NCI-H2171 treated with DMSO at 0.1 percent for 48 hours (cell line): ENCODE measurements at regions not wholly inside any gene's neighbourhood (a gene's known extent, or its start where the extent isn't known, plus 50 kb on each side); places are given as distances from the start of the nearest gene placed in this dataset.

Source experiments
- DNase-seq: peaks from one replicate; lab custom pipeline; 2025; lab: John Stamatoyannopoulos, UW

DNA sequence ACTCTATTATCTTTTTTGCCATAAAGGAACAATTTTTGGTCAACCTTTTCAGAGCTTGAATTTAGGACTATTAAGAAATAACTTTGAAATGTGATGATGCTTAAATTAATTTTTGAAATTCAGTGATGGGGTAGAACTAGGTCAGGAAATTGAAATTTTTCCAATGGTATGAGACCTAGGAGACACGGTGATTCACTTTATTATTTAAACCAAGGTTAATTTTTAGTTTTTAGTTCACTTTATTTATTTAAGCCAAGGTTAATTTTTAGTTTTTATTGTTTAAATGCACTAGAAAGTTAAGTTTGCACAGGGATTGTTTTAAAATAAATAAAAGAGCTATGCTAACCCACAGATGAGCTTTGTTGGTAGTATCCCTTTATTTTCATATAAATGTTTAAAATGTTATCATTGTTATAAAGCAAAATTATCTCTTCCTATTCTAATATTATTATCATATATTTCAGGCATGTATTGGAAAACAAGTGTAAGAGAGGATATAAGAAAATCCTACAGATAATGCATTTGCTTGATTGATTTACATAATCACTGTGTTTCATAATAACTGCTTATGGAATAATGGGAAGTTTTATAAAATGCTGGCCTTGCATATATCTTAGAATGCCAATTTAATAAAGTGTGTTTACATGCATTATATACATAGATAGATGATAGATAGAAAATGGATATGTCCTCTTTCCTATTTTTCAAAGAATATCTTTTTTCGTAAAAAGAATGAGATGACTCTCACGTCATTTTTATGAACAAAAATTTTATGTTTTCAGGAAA is 163.6 kb downstream of the HGF start:
- DNase-seq, result no peak

- no peak for DNase-seq
These were observed 164.4 kb downstream of the HGF start for GRCh38 chr7:81605493-81605892.

DNA sequence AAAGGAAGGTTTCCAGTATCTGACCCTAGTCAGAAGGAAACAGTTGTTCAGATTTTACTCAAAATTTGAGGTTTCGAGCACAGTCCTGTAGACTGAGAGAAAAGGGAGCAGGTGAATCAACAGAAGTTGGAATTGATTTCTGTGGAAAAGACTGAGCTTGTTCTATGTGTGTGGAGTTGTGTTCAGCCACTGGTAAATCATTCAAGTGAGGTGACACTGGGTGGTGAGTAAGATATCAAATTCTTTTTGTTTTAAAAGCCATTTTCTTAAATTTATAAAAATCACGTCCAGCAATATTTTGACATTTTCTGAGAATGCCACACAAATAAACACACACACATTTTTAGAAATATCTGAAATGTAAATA is 165.1 kb downstream of the HGF start:
- DNase-seq, result no peak

DNA sequence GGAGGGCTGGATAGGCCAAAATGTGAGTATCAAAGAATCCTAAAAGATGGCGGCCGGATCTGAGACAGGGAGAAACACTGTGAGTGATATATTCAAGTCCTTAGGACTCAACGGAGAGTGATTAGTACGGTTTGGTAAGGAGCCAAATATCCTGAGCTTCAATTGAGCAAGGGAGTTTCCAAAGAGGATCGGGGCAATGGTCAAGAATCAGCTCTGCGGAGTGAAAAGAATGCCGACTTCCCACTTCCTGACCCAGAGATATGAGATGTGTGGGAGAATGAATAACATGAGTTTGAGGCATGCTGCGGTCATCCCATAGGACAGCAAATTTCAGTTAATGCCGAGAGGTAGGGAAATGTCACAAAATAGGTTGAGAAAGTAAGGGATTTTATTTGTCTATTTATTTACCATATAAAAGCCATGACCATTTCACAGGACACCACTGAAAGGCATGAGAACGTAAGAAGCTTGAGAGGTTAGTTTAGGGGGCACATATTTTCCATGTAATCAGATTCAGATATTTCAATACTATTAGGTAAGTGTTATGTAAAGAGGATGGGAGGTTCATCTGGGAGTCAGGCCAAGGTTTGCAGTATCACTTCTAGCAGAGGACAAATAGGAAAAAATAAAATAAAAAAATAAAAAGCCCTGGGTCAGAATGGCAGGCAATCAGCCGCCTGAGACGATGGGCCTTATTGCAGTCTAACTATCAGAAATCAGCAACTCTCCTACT is 165.6 kb downstream of the HGF start:
- DNase-seq, result no peak

DNA sequence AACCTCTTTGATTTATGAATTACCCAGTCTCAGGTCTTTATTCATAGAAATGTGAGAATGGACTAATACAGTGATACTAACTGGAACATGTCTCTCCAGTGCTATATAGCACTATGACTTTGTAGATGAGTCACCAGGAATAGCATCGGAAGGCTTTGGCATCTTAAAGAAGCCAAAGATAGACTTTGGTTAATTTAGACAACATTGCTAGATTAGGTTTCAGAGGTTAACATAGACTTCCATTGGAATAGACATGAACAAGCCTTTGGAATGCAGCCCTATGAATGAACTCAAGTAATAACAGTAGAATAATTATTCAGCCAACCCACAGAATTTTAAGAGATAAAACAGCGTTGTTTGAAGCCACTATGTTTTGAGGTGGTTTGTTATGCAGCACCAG is 169.2 kb downstream of the HGF start:
- DNase-seq, result no peak

DNA sequence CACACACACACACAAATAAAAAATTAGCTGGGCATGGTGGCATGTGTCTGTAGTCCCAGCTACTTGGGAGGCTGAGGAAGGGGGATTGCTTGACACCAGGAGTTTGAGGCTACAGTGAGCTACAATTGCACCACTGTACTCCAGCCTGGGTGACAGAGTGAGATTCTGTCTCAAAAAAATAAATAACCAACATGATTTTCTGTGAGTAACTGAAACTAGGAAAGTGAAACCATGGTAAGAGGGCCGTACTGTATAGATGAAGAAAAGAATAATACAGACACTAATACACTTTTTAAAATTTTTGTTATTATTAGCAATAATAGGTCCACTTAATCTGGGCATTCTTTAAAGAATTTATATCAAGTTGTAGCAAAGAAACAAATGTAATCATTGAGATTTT is 170.9 kb downstream of the HGF start:
- no peak for DNase-seq

DNA sequence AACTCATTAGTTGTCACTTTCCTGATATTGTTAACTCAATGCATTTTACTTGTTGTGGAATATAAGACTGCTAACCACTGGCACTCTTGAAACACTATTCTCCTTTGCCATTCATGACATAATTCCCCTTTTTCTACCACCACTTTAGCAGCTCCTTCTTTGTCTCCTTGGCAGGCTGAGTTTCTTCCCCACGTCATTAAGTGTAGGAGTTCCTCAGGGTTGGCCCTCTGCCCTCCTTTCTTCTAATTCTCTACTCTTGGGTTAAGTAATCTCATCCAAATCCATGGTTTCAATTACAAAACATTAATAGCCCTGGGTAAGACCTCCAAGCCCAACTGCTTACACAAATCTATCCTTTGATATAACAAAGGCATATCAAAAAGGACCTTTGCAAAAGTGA is 175.1 kb downstream of the HGF start:
- DNase-seq, result no peak

- DNase-seq, result no peak
These were observed 179.7 kb downstream of the HGF start for GRCh38 chr7:81590131-81590530.

GRCh38 chr7:81584667-81585066 is 185.2 kb downstream of the HGF start:
- no peak for DNase-seq

GRCh38 chr7:81583882-81584533 is 185.8 kb downstream of the HGF start:
- no peak for DNase-seq

- no peak for DNase-seq
These were observed 186.8 kb downstream of the HGF start for GRCh38 chr7:81583090-81583489.

GRCh38 chr7:81577642-81578340 is 192.1 kb downstream of the HGF start:
- DNase-seq, result no peak

GRCh38 chr7:81574723-81575326 is 195.0 kb downstream of the HGF start:
- DNase-seq, result no peak

DNA sequence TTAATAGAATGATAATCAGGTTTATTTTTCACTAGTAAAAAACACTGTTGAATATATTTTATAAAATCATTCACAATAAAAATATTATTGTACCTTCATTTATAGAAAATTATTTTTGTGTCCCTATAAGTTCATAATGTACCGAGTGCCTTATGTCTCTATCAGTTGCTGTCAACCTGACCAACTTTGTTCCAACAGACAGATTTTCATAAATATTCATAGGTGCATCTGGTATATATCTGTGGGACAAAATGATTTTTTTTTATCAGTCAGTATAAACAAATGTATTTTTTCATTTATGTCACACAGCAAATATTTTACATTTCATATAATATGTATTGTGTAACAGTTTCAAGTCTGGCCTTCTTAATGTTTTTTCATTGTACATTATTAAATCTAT is 195.9 kb downstream of the HGF start:
- no peak for DNase-seq

GRCh38 chr7:81573128-81573527 is 196.7 kb downstream of the HGF start:
- no peak for DNase-seq

DNA sequence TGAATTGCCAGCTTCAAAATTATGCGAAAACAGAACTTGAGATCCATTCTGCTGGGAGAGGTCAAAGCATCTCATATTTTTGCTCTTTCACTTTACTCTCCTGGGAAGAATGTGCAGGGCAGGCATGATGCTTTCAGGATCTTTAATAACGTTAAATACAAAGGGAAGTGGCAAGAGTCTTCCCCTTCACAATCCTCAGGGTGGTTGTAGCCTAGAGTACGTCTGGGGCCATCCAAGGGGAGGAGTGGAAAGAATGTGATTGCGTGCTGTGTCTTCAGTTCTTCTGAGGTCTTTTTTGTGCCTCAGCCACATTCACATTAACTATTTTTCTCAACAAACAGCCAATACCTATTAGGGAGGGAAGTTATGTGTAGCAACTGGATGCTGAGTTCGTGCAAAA is 207.3 kb downstream of the HGF start:
- no peak for DNase-seq

DNA sequence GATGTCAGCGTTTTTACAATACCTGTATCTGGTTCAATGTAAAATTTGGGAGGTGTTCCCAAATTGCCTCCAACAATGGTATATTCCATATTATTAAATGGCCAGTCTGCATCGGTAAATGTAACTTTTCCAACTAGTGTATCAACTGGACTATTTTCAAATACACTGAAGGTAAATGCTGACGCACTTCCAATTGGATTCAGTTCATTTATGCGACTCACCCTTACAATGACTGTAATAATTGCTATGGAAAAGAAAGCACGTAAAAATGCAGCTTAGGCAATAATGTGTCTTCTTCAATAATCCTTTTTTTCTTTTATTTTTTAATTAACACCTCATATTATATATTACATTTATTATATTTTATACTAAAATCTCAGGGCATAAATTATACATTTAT is 209.1 kb downstream of the HGF start:
- no peak for DNase-seq

GRCh38 chr7:81549484-81550016 is 220.3 kb downstream of the HGF start:
- DNase-seq, result no peak

DNA sequence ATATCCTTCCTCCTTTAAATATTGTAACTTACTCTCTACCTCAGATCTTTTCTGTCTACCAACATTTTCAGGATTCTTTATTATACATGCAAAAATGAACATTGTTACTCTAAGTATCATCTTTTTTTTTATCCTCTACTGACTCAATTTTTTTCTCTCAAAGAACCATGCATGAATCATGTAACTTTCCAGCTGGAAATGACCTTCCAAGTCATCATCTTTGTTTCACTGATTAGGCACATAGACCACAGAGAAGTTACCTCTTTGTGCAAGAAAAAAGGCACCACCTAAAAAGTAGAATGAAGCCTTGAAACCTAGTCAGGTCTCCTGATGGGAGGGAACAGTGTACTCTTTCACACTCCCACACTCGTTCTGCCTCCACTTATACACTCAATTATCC is 234.9 kb downstream of the HGF start:
- no peak for DNase-seq

DNA sequence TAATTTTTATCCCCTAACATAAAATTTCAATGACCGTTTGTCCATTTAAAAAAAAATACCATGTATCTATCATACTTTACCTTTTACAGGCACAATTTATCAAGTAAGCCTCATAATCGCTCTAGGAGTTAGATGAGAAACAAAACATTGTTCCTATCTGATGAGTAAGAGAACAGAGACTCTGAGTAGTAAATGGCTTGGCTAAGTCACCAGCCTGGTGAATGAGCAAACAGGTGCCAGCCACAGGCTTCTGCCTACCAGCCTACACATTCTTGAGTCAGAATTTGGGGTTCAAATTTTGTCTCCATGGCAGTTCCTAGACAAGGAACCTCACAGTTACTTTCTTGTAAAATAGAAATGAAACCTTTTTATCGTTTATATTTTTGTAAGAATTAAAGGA is 235.4 kb downstream of the HGF start:
- DNase-seq, result no peak

GRCh38 chr7:81533931-81534330 is 235.9 kb downstream of the HGF start:
- DNase-seq, result no peak

- no peak for DNase-seq
These were observed 236.4 kb downstream of the HGF start for GRCh38 chr7:81533426-81533825.
